ENCODE measurements at regions not wholly inside any gene's neighbourhood (a gene's known extent, or its start where the extent isn't known, plus 50 kb on each side); places are given as distances from the start of the nearest gene placed in this dataset.

GRCh38 chr10:113382691-113383090 is 170.2 kb upstream of the HABP2 start:
- TF ChIP-seq, protein P1, sequence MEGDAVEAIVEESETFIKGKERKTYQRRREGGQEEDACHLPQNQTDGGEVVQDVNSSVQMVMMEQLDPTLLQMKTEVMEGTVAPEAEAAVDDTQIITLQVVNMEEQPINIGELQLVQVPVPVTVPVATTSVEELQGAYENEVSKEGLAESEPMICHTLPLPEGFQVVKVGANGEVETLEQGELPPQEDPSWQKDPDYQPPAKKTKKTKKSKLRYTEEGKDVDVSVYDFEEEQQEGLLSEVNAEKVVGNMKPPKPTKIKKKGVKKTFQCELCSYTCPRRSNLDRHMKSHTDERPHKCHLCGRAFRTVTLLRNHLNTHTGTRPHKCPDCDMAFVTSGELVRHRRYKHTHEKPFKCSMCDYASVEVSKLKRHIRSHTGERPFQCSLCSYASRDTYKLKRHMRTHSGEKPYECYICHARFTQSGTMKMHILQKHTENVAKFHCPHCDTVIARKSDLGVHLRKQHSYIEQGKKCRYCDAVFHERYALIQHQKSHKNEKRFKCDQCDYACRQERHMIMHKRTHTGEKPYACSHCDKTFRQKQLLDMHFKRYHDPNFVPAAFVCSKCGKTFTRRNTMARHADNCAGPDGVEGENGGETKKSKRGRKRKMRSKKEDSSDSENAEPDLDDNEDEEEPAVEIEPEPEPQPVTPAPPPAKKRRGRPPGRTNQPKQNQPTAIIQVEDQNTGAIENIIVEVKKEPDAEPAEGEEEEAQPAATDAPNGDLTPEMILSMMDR (IDR thresholded peaks at IDR 0.05; ENCODE audit: insufficient read depth, low read length) = no peak
- TF ChIP-seq POLR2AphosphoS5 (IDR thresholded peaks at IDR 0.05; ENCODE audit: low read depth) (no peak), GABPA (IDR thresholded peaks at IDR 0.05; ENCODE audit: low read depth) (no peak)

Data from HL-60 (cell line).